ENCODE measurements at regions not wholly inside any gene's neighbourhood (a gene's known extent, or its start where the extent isn't known, plus 50 kb on each side); places are given as distances from the start of the nearest gene placed in this dataset.

- no peak overlapping the region for H3K27ac ChIP-seq
- TF ChIP-seq ZFX (IDR thresholded peaks at IDR 0.05) (no peak), CTCF (conservative IDR thresholded peaks at IDR 0.05) (no peak)
Measured at GRCh38 chr14:87628780-87629179, 364.2 kb downstream of the GALC start.

GRCh38 chr14:87628129-87628528 lies 364.9 kb downstream of the GALC start:
- TF ChIP-seq CTCF (conservative IDR thresholded peaks at IDR 0.05) = no peak
- no peak for TF ChIP-seq ZFX (IDR thresholded peaks at IDR 0.05)
- H3K27ac ChIP-seq = no peak overlapping the region

DNA sequence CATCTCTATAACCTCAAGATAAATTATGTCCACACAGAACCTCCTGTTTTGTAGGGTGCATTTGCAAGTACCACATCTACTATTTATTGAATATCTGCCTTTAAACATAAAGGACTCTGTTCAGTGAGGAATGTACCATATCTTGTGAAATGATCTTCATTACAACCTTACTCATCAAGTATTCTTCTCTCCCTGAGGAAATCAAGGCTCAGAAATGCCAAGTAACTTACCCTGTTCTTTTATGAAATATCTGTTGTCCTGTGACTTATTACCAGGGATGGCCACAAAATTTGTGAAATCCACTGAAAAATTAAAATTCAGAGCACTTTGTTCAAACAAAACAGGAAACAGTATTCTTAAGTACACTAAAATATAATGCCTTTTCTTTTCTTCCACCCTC lies 366.7 kb downstream of the GALC start:
- H3K27ac ChIP-seq = no peak overlapping the region
- no peak for TF ChIP-seq CTCF (conservative IDR thresholded peaks at IDR 0.05)
- no peak for TF ChIP-seq ZFX (IDR thresholded peaks at IDR 0.05)

DNA sequence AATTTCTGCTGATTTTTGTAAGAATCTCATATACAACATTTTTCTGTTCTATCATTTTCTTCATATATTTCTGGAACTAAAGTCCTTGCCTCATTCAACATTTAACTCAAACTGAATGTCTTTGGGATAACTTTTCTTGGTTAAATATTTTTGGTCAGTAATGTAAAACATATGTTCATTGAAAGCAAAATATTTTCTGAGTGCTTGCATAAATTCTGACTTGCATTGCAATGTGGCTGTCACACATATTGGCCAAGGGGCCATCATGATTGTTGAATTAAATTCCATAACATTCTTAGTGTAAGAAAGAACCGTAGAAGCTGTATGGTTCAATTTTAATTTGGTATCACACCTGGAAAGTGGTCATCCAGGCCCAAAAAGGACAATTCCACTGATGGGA lies 369.4 kb downstream of the GALC start:
- no peak for TF ChIP-seq ZFX (IDR thresholded peaks at IDR 0.05)
- TF ChIP-seq CTCF (conservative IDR thresholded peaks at IDR 0.05) = no peak
- H3K27ac ChIP-seq = no peak overlapping the region

GRCh38 chr14:87617079-87617478 lies 375.9 kb downstream of the GALC start:
- H3K27ac ChIP-seq = no peak overlapping the region
- no peak for TF ChIP-seq ZFX (IDR thresholded peaks at IDR 0.05)
- no peak for TF ChIP-seq CTCF (conservative IDR thresholded peaks at IDR 0.05)

DNA sequence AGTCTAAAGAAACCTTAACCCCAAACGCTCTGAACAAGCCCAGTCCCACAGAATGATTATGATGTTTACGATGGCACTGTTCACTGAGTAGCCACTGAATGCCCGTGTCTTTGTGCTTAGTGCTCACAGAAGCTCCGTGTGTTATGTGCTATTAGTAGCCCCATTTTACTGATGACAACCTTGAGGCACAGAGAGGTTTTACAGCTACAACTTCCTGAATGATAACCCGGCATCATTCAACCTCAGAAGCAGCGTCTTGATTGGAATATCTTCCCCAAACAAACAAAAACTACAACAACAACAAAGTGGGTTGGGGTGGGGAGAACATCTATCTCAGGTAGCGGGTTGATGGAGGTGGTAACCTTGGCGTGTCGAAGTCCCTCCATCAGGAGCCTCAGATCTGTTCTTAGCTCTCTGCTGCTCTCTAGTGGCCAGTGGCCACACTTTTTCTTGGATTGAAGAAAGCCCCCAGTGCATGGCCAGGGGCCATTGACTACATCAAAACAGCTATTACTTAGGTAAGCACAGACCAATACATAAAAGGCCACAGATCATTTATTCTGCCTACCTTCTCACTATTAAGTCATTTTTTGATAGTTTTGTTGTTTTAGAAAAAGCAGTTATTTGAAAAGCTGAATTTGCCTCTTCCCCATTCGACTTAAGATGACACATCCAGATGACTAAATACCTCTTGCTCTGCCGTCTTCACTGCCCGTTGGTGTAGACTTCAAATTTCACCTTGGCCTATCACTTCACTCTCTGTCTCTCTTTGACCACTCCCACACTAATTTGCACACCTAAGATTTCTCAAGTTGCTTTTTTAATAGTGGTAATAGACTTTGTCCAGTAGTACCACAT lies 376.9 kb downstream of the GALC start:
- TF ChIP-seq CTCF (conservative IDR thresholded peaks at IDR 0.05) (peak; percentile 86), ZFX (IDR thresholded peaks at IDR 0.05) (no peak)
- no peak overlapping the region for H3K27ac ChIP-seq

GRCh38 chr14:87615047-87615446 lies 377.9 kb downstream of the GALC start:
- TF ChIP-seq ZFX (IDR thresholded peaks at IDR 0.05) = no peak
- no peak for TF ChIP-seq CTCF (conservative IDR thresholded peaks at IDR 0.05)
- H3K27ac ChIP-seq = no peak overlapping the region

All from C4-2B (cell line).